ENCODE measurements at regions not wholly inside any gene's neighbourhood (a gene's known extent, or its start where the extent isn't known, plus 50 kb on each side); places are given as distances from the start of the nearest gene placed in this dataset.

GRCh38 chr2:228876276-228876675, 394.8 kb downstream of the PID1 start:
- no peaks in the 10 kb centered on the region for H3K36me3 Mint-ChIP-seq (ENCODE audit: low read depth)
- no peak overlapping the region for H3K4me3 Mint-ChIP-seq
- H3K27ac Mint-ChIP-seq = no peak overlapping the region
- H3K4me1 Mint-ChIP-seq (ENCODE audit: low read depth) = no peaks in the 10 kb centered on the region
- no peaks in the 10 kb centered on the region for H3K27me3 Mint-ChIP-seq (ENCODE audit: low read depth)
- peaks cover 9% of the 10 kb centered on the region for H3K9me3 Mint-ChIP-seq

GRCh38 chr2:228875152-228875900, 395.8 kb downstream of the PID1 start:
- Mint-ChIP-seq H3K4me3 (no peak overlapping the region), H3K27me3 (ENCODE audit: low read depth) (no peaks in the 10 kb centered on the region), H3K27ac (no peak overlapping the region), H3K36me3 (ENCODE audit: low read depth) (no peaks in the 10 kb centered on the region), H3K4me1 (ENCODE audit: low read depth) (no peaks in the 10 kb centered on the region), H3K9me3 (peaks cover 9% of the 10 kb centered on the region)

GRCh38 chr2:228871012-228871411, 400.1 kb downstream of the PID1 start:
- Mint-ChIP-seq H3K27ac (no peak overlapping the region), H3K4me1 (ENCODE audit: low read depth) (no peaks in the 10 kb centered on the region), H3K36me3 (ENCODE audit: low read depth) (no peaks in the 10 kb centered on the region), H3K4me3 (no peak overlapping the region), H3K9me3 (peaks cover 7% of the 10 kb centered on the region), H3K27me3 (ENCODE audit: low read depth) (no peaks in the 10 kb centered on the region)

GRCh38 chr2:228869636-228870264, 401.3 kb downstream of the PID1 start:
- H3K36me3 Mint-ChIP-seq (ENCODE audit: low read depth) = no peaks in the 10 kb centered on the region
- peaks cover 7% of the 10 kb centered on the region for H3K9me3 Mint-ChIP-seq
- no peaks in the 10 kb centered on the region for H3K27me3 Mint-ChIP-seq (ENCODE audit: low read depth)
- no peaks in the 10 kb centered on the region for H3K4me1 Mint-ChIP-seq (ENCODE audit: low read depth)
- no peak overlapping the region for H3K4me3 Mint-ChIP-seq
- H3K27ac Mint-ChIP-seq = no peak overlapping the region

- no peak overlapping the region for H3K27ac Mint-ChIP-seq
- no peaks in the 10 kb centered on the region for H3K4me1 Mint-ChIP-seq (ENCODE audit: low read depth)
- no peaks in the 10 kb centered on the region for H3K36me3 Mint-ChIP-seq (ENCODE audit: low read depth)
- peaks cover 11% of the 10 kb centered on the region for H3K9me3 Mint-ChIP-seq
- no peaks in the 10 kb centered on the region for H3K27me3 Mint-ChIP-seq (ENCODE audit: low read depth)
- no peak overlapping the region for H3K4me3 Mint-ChIP-seq
These were observed 403.7 kb downstream of the PID1 start for GRCh38 chr2:228867406-228867805.

GRCh38 chr2:228866781-228867180, 404.3 kb downstream of the PID1 start:
- no peaks in the 10 kb centered on the region for H3K36me3 Mint-ChIP-seq (ENCODE audit: low read depth)
- no peak overlapping the region for H3K27ac Mint-ChIP-seq
- H3K9me3 Mint-ChIP-seq = peaks cover 11% of the 10 kb centered on the region
- no peaks in the 10 kb centered on the region for H3K27me3 Mint-ChIP-seq (ENCODE audit: low read depth)
- H3K4me1 Mint-ChIP-seq (ENCODE audit: low read depth) = no peaks in the 10 kb centered on the region
- H3K4me3 Mint-ChIP-seq = no peak overlapping the region

GRCh38 chr2:228866044-228866443, 405.0 kb downstream of the PID1 start:
- Mint-ChIP-seq H3K4me3 (no peak overlapping the region), H3K4me1 (ENCODE audit: low read depth) (no peaks in the 10 kb centered on the region), H3K27me3 (ENCODE audit: low read depth) (no peaks in the 10 kb centered on the region), H3K9me3 (peaks cover 11% of the 10 kb centered on the region), H3K36me3 (ENCODE audit: low read depth) (no peaks in the 10 kb centered on the region), H3K27ac (no peak overlapping the region)

- H3K27me3 Mint-ChIP-seq (ENCODE audit: low read depth) = no peaks in the 10 kb centered on the region
- H3K27ac Mint-ChIP-seq = no peak overlapping the region
- H3K36me3 Mint-ChIP-seq (ENCODE audit: low read depth) = no peaks in the 10 kb centered on the region
- H3K4me1 Mint-ChIP-seq (ENCODE audit: low read depth) = no peaks in the 10 kb centered on the region
- peaks cover 11% of the 10 kb centered on the region for H3K9me3 Mint-ChIP-seq
- H3K4me3 Mint-ChIP-seq = no peak overlapping the region
These were observed 407.0 kb downstream of the PID1 start for GRCh38 chr2:228864131-228864530.

GRCh38 chr2:228860601-228861285, 410.3 kb downstream of the PID1 start:
- Mint-ChIP-seq H3K4me3 (no peak overlapping the region), H3K9me3 (peaks cover 7% of the 10 kb centered on the region), H3K36me3 (ENCODE audit: low read depth) (no peaks in the 10 kb centered on the region), H3K27me3 (ENCODE audit: low read depth) (no peaks in the 10 kb centered on the region), H3K27ac (no peak overlapping the region), H3K4me1 (ENCODE audit: low read depth) (no peaks in the 10 kb centered on the region)

- H3K4me1 Mint-ChIP-seq (ENCODE audit: low read depth) = no peaks in the 10 kb centered on the region
- no peaks in the 10 kb centered on the region for H3K27me3 Mint-ChIP-seq (ENCODE audit: low read depth)
- H3K9me3 Mint-ChIP-seq = peaks cover 5% of the 10 kb centered on the region
- H3K27ac Mint-ChIP-seq = no peak overlapping the region
- H3K4me3 Mint-ChIP-seq = no peak overlapping the region
- no peaks in the 10 kb centered on the region for H3K36me3 Mint-ChIP-seq (ENCODE audit: low read depth)
These were observed 417.9 kb downstream of the PID1 start for GRCh38 chr2:228853151-228853550.

GRCh38 chr2:228848638-228849037, 422.4 kb downstream of the PID1 start:
- Mint-ChIP-seq H3K27me3 (ENCODE audit: low read depth) (no peaks in the 10 kb centered on the region), H3K4me1 (ENCODE audit: low read depth) (no peaks in the 10 kb centered on the region), H3K4me3 (no peak overlapping the region), H3K9me3 (peaks cover 3% of the 10 kb centered on the region), H3K36me3 (ENCODE audit: low read depth) (no peaks in the 10 kb centered on the region), H3K27ac (no peak overlapping the region)

GRCh38 chr2:228847684-228848083, 423.4 kb downstream of the PID1 start:
- Mint-ChIP-seq H3K36me3 (ENCODE audit: low read depth) (no peaks in the 10 kb centered on the region), H3K27ac (no peak overlapping the region), H3K4me3 (no peak overlapping the region), H3K27me3 (ENCODE audit: low read depth) (no peaks in the 10 kb centered on the region), H3K9me3 (peaks cover 3% of the 10 kb centered on the region), H3K4me1 (ENCODE audit: low read depth) (no peaks in the 10 kb centered on the region)

GRCh38 chr2:228846161-228846560, 424.9 kb downstream of the PID1 start:
- Mint-ChIP-seq H3K27me3 (ENCODE audit: low read depth) (no peaks in the 10 kb centered on the region), H3K4me1 (ENCODE audit: low read depth) (no peaks in the 10 kb centered on the region), H3K9me3 (no peaks in the 10 kb centered on the region), H3K27ac (no peak overlapping the region), H3K4me3 (no peak overlapping the region), H3K36me3 (ENCODE audit: low read depth) (no peaks in the 10 kb centered on the region)

- no peaks in the 10 kb centered on the region for H3K4me1 Mint-ChIP-seq (ENCODE audit: low read depth)
- H3K27me3 Mint-ChIP-seq (ENCODE audit: low read depth) = no peaks in the 10 kb centered on the region
- H3K36me3 Mint-ChIP-seq (ENCODE audit: low read depth) = no peaks in the 10 kb centered on the region
- H3K27ac Mint-ChIP-seq = no peak overlapping the region
- peaks cover 3% of the 10 kb centered on the region for H3K9me3 Mint-ChIP-seq
- H3K4me3 Mint-ChIP-seq = no peak overlapping the region
These were observed 425.7 kb downstream of the PID1 start for GRCh38 chr2:228845162-228845925.

All from T-helper 1 cell treated with Interleukin-12 subunit alpha and Interleukin-12 subunit beta and Interleukin-4 antibody, amounts not matched to agents 30 μg/mL and 1 μg/mL, for 36 hours (primary cell).